Neural cell (in vitro differentiated cells): ENCODE measurements at regions not wholly inside any gene's neighbourhood (a gene's known extent, or its start where the extent isn't known, plus 50 kb on each side); places are given as distances from the start of the nearest gene placed in this dataset.

Experiments used
- TF ChIP-seq, protein P1 (sequence below): IDR thresholded peaks from 2 replicates; pipeline ENCODE4 v1.6.1; 2012; ENCODE audit warnings: borderline replicate concordance
- TF ChIP-seq, protein P2 (sequence below): fragments of 450-650 bp; IDR thresholded peaks from 2 replicates; pipeline ENCODE4 v1.5.1; 2014; ENCODE audit warnings: antibody characterized with exemption, mild to moderate bottlenecking, moderate library complexity; ENCODE audit not compliant: poor library complexity, severe bottlenecking

DNA sequence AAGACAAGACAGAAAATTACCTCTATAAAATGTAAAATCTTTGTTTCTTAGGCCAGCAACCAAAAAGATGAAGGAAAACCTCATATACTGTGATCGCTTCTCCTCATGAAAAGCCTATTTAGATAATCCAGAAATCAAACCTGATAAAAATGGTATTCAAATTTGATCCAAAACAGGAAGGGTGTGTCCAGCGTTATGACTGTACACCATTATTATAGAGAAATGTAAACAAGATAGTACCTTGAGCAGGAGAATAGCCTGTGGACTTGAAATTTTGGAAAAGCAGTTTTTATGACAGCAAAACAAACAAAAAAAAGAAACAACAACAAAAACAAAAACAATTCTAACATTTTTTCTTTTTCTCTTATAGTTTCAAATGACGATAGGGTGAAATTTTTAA is 1382.8 kb upstream of the CDH9 start:
- TF ChIP-seq, protein P1, sequence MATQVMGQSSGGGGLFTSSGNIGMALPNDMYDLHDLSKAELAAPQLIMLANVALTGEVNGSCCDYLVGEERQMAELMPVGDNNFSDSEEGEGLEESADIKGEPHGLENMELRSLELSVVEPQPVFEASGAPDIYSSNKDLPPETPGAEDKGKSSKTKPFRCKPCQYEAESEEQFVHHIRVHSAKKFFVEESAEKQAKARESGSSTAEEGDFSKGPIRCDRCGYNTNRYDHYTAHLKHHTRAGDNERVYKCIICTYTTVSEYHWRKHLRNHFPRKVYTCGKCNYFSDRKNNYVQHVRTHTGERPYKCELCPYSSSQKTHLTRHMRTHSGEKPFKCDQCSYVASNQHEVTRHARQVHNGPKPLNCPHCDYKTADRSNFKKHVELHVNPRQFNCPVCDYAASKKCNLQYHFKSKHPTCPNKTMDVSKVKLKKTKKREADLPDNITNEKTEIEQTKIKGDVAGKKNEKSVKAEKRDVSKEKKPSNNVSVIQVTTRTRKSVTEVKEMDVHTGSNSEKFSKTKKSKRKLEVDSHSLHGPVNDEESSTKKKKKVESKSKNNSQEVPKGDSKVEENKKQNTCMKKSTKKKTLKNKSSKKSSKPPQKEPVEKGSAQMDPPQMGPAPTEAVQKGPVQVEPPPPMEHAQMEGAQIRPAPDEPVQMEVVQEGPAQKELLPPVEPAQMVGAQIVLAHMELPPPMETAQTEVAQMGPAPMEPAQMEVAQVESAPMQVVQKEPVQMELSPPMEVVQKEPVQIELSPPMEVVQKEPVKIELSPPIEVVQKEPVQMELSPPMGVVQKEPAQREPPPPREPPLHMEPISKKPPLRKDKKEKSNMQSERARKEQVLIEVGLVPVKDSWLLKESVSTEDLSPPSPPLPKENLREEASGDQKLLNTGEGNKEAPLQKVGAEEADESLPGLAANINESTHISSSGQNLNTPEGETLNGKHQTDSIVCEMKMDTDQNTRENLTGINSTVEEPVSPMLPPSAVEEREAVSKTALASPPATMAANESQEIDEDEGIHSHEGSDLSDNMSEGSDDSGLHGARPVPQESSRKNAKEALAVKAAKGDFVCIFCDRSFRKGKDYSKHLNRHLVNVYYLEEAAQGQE: no peak
- TF ChIP-seq, protein P2, sequence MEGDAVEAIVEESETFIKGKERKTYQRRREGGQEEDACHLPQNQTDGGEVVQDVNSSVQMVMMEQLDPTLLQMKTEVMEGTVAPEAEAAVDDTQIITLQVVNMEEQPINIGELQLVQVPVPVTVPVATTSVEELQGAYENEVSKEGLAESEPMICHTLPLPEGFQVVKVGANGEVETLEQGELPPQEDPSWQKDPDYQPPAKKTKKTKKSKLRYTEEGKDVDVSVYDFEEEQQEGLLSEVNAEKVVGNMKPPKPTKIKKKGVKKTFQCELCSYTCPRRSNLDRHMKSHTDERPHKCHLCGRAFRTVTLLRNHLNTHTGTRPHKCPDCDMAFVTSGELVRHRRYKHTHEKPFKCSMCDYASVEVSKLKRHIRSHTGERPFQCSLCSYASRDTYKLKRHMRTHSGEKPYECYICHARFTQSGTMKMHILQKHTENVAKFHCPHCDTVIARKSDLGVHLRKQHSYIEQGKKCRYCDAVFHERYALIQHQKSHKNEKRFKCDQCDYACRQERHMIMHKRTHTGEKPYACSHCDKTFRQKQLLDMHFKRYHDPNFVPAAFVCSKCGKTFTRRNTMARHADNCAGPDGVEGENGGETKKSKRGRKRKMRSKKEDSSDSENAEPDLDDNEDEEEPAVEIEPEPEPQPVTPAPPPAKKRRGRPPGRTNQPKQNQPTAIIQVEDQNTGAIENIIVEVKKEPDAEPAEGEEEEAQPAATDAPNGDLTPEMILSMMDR: no peak
